AG09309 (cell line): ENCODE measurements at regions not wholly inside any gene's neighbourhood (a gene's known extent, or its start where the extent isn't known, plus 50 kb on each side); places are given as distances from the start of the nearest gene placed in this dataset.

Source experiments
- DNase-seq: peaks from one replicate; pipeline ENCODE4 v3.0.0-alpha.2; 2010; ENCODE audit warnings: low read depth
- H3K4me3 ChIP-seq: 2 replicates; pipeline ENCODE4 v1.5.1; 2011; ENCODE audit warnings: mild to moderate bottlenecking, low read depth, low read length, moderate library complexity; ENCODE audit not compliant: control insufficient read depth
- CTCF ChIP-seq: IDR thresholded peaks from 2 replicates; pipeline ENCODE4 v1.5.1; 2011; ENCODE audit warnings: mild to moderate bottlenecking, low read depth, low read length, inconsistent platforms; ENCODE audit not compliant: insufficient read depth, control insufficient read depth; ENCODE audit errors: missing control alignments

- no peak for DNase-seq
- no peak for TF ChIP-seq CTCF
- no peak overlapping the region for H3K4me3 ChIP-seq
Measured at GRCh38 chr12:46679754-46680153, 146.0 kb downstream of the SLC38A4 start.

- no peak for DNase-seq
- no peak for TF ChIP-seq CTCF
- H3K4me3 ChIP-seq = no peak overlapping the region
Measured at GRCh38 chr12:46678426-46678825, 147.4 kb downstream of the SLC38A4 start.

GRCh38 chr12:46677749-46678148, 148.0 kb downstream of the SLC38A4 start:
- no peak for DNase-seq
- H3K4me3 ChIP-seq = no peak overlapping the region

GRCh38 chr12:46676797-46677520, 148.8 kb downstream of the SLC38A4 start:
- DNase-seq = no peak
- no peak overlapping the region for H3K4me3 ChIP-seq
- TF ChIP-seq CTCF = no peak

More at GRCh38 chr12:46677749-46678148, 148.0 kb downstream of the SLC38A4 start:
- peak; percentile 25 for TF ChIP-seq CTCF

- no peak for TF ChIP-seq CTCF
Measured at GRCh38 chr12:46676396-46676795, 149.4 kb downstream of the SLC38A4 start.

GRCh38 chr12:46675736-46676135, 150.1 kb downstream of the SLC38A4 start:
- H3K4me3 ChIP-seq = no peak overlapping the region
- DNase-seq = no peak
- peak; percentile 53 for TF ChIP-seq CTCF

More at GRCh38 chr12:46676396-46676795, 149.4 kb downstream of the SLC38A4 start:
- H3K4me3 ChIP-seq = no peak overlapping the region
- DNase-seq = no peak

- DNase-seq = no peak
- H3K4me3 ChIP-seq = no peak overlapping the region
- TF ChIP-seq CTCF = no peak
Measured at GRCh38 chr12:46674800-46675199, 151.0 kb downstream of the SLC38A4 start.
